Pancreas (tissue), 10 donors: ENCODE measurements at regions not wholly inside any gene's neighbourhood (a gene's known extent, or its start where the extent isn't known, plus 50 kb on each side); places are given as distances from the start of the nearest gene placed in this dataset.

ENCODE experiments used
- ATAC-seq, 4 donors: fragments of 200-7000 bp; cut with Tn5 transposase; one replicate each; pipeline versions ENCODE4 v1.8.0 to v1.9.1; 2020; ENCODE audit warnings: mild to moderate bottlenecking in 4 of 4, moderate library complexity in 4 of 4
- DNase-seq, 6 donors: peaks; one replicate each; pipeline ENCODE4 v3.0.0-alpha.2; 2020
- FAIRE-seq: peaks from 2 replicates; lab custom pipeline; 2012; peaks lifted over from hg19 to GRCh38; lab: Jason Lieb, UNC
- H3K27ac ChIP-seq, 4 donors: fragments of 200-600 bp; sonication (generic); 1 replicate in 3 of 4; 2 replicates in 1 of 4; pipeline versions ENCODE4 v1.5.0 to v1.8.0; 2020
- H3K27me3 ChIP-seq, 4 donors: fragments of 200-600 bp; one replicate each; pipeline ENCODE4 v1.8.0; 2021
- H3K36me3 ChIP-seq, 3 donors: fragments of 200-600 bp; sonication (generic) in 1 of 3; one replicate each; pipeline versions ENCODE4 v1.5.0 to v1.8.0; 2020 to 2021
- H3K4me1 ChIP-seq, 3 donors: fragments of 200-600 bp; one replicate each; pipeline ENCODE4 v1.8.0; 2021
- H3K4me3 ChIP-seq, 4 donors: fragments of 200-600 bp; sonication (generic) in 2 of 4; one replicate each; pipeline versions ENCODE4 v1.5.0 to v1.8.0; 2020 to 2021
- H3K9me3 ChIP-seq, 4 donors: fragments of 200-600 bp; one replicate each; pipeline ENCODE4 v1.8.0; 2021
- CTCF ChIP-seq, 4 donors: fragments of 200-600 bp; sonication (generic) in 3 of 4; IDR thresholded peaks; one replicate each; pipeline versions ENCODE4 v1.5.0 to v1.8.0; 2021; ENCODE audit warnings: antibody characterized with exemption in 4 of 4
- WGBS, 2 donors: extraction: QIAGEN DNeasy Blood & Tissue Kit; methylation state at CpG; one replicate each; pipeline ENCODE4 v1.1.7; 2013; 5-methylcytosine and 5-hydroxymethylcytosine counted together
- intact Hi-C, 3 donors: fragments of 100-400 bp; cut with DNase I; formaldehyde crosslinking; loops; one replicate each; pipeline versions ENCODE4 v1.11.1 to v1.14.2; 2022
- donor health status: healthy with polysubstance abuse.
- donor health status: DM: no; HTN: no; CAD: no; lungs with moderate emphysema.
- donor health status: DM: no; HTN: no; CAD: no.
- donor health status: control.
- donor health status: control.
- donor health status: Bipolar disorder and iron deficiency.
- donor health status: DM: yes; HTN: yes; CAD: no.
- donor health status: DM: no; HTN: no; CAD: no.
- donor health status: DM: no; HTN: no; CAD: no.
- donor health status: DM: yes; HTN: yes; CAD: no.

GRCh38 chr10:31090894-31091607 is 59.4 kb upstream of the ZNF438 start:
- WGBS, 2 donors, result 73 to 75% methylated on average over 4 of the region's 4 CpGs

GRCh38 chr10:31095677-31096560 is 64.3 kb upstream of the ZNF438 start:
- Histone ChIP-seq H3K9me3 (no peaks in the 10 kb centered on the region), H3K27me3 (no peaks in the 10 kb centered on the region), H3K36me3 (no peaks in the 10 kb centered on the region), H3K4me1 (no peaks in the 10 kb centered on the region), H3K4me3 (no peak overlapping the region), H3K27ac (no peak overlapping the region)
- whole genome bisulfite sequencing, 2 donors, result 50 to 58% methylated on average over 11 of the region's 11 CpGs
- no peak for ATAC-seq
- DNase-seq, result no peak
- no peak for FAIRE-seq
- no peak for TF ChIP-seq CTCF (IDR thresholded peaks at IDR 0.05)
- intact Hi-C loops, result no loop called here

More at GRCh38 chr10:31090894-31091607, 59.4 kb upstream of the ZNF438 start:
- Histone ChIP-seq H3K36me3 (no peaks in the 10 kb centered on the region), H3K4me3 (no peak overlapping the region), H3K9me3 (no peaks in the 10 kb centered on the region), H3K27me3 (no peaks in the 10 kb centered on the region), H3K27ac (no peak overlapping the region), H3K4me1 (no peaks in the 10 kb centered on the region)
- no peak for TF ChIP-seq CTCF (IDR thresholded peaks at IDR 0.05)
- ATAC-seq, result no peak
- no peak for FAIRE-seq
- intact Hi-C loops, result no loop called here
- DNase-seq, result no peak

- no peak for FAIRE-seq
- intact Hi-C loops, result no loop called here
- no peak for TF ChIP-seq CTCF (IDR thresholded peaks at IDR 0.05)
- Histone ChIP-seq H3K9me3 (no peaks in the 10 kb centered on the region), H3K4me1 (no peaks in the 10 kb centered on the region), H3K27me3 (no peaks in the 10 kb centered on the region), H3K4me3 (no peak overlapping the region), H3K36me3 (no peaks in the 10 kb centered on the region), H3K27ac (no peak overlapping the region)
- WGBS, 2 donors, result 44 to 57% methylated on average over 2 of the region's 2 CpGs
- no peak for DNase-seq
- ATAC-seq, result no peak
Measured at GRCh38 chr10:31098046-31098445, 66.4 kb upstream of the ZNF438 start.

- FAIRE-seq (no peak), ATAC-seq (no peak), DNase-seq (no peak)
- Histone ChIP-seq H3K9me3 (no peaks in the 10 kb centered on the region), H3K27me3 (no peaks in the 10 kb centered on the region), H3K36me3 (no peaks in the 10 kb centered on the region), H3K4me3 (no peak overlapping the region), H3K27ac (no peak overlapping the region), H3K4me1 (no peaks in the 10 kb centered on the region)
- WGBS, 2 donors, result 67 to 70% methylated on average over 10 of the region's 10 CpGs
- intact Hi-C loops, result no loop called here
- TF ChIP-seq CTCF (IDR thresholded peaks at IDR 0.05), result no peak
Measured at GRCh38 chr10:31099094-31099493, 67.4 kb upstream of the ZNF438 start.
